Activated naive CD8-positive, alpha-beta T cell treated with anti-CD3 and anti-CD28 coated beads for 36 hours (primary cell): ENCODE measurements at regions not wholly inside any gene's neighbourhood (a gene's known extent, or its start where the extent isn't known, plus 50 kb on each side); places are given as distances from the start of the nearest gene placed in this dataset.
"Not testable (repeated sequence)": the region's sequence is repeated elsewhere in the genome, so short reads cannot be mapped to it uniquely, and the experiment has no call there.

Experiments
- DNase-seq: peaks from one replicate; pipeline ENCODE4 v3.0.0; 2021
- H3K27ac Mint-ChIP-seq: one replicate; pipeline ENCODE4 v1.8.0; 2022; ENCODE audit warnings: mild to moderate bottlenecking, moderate library complexity, mixed read lengths
- H3K27me3 Mint-ChIP-seq: one replicate; pipeline ENCODE4 v1.8.0; 2022; ENCODE audit warnings: mild to moderate bottlenecking, mixed read lengths
- H3K36me3 Mint-ChIP-seq: one replicate; pipeline ENCODE4 v1.8.0; 2021; ENCODE audit warnings: mild to moderate bottlenecking, mixed read lengths
- H3K4me1 Mint-ChIP-seq: one replicate; pipeline ENCODE4 v1.8.0; 2021; ENCODE audit warnings: mixed read lengths
- H3K4me3 Mint-ChIP-seq: one replicate; pipeline ENCODE4 v1.8.0; 2022; ENCODE audit warnings: mild to moderate bottlenecking, moderate library complexity, mixed read lengths
- H3K9me3 Mint-ChIP-seq: one replicate; pipeline ENCODE4 v1.8.0; 2022; ENCODE audit warnings: mixed read lengths

DNA sequence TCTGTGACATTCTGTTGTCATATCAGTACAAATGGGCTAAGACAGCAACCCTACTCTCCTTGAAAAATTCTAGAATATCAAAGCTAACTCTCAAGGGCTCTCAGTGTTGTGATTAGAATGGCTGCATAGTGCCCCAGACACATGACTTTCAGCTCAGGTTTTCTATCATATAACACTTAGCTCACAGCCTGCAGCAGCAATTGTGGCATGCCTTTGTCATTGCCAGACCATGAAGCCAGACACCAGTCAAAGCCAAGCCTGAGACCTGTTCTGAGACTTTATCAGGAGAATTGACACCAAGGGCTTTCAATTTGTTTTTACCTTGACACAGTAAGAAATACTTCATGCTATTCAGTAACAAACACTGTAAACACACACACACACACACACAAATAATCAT lies 159.0 kb upstream of the SNX2 start:
- H3K4me1 Mint-ChIP-seq, result no peaks in the 10 kb centered on the region
- no peak for DNase-seq
- H3K27ac Mint-ChIP-seq, result no peak overlapping the region
- H3K4me3 Mint-ChIP-seq, result no peak overlapping the region
- H3K27me3 Mint-ChIP-seq, result no peaks in the 10 kb centered on the region
- no peaks in the 10 kb centered on the region for H3K36me3 Mint-ChIP-seq
- no peaks in the 10 kb centered on the region for H3K9me3 Mint-ChIP-seq

DNA sequence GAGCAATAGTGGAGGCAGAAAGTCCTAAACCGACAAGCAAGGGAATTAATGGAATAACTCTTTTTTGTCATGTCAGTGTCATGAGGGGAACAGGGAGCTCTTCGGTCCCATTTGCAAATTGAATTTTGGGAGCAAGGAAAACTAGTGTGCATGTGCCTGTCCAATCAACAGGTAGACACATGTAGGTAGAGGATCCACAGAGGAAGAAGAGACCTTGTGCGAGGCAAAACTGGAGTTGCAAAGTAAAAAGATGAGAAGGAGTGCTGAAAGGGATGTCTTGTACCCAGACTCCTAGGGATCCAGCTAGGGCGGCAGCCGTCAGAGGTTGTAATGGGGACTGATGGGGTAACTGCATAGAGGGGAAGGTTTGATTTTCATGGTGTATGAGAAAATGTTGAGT lies 156.8 kb upstream of the SNX2 start:
- not testable (repeated sequence) for H3K9me3 Mint-ChIP-seq, H3K4me3 Mint-ChIP-seq

DNA sequence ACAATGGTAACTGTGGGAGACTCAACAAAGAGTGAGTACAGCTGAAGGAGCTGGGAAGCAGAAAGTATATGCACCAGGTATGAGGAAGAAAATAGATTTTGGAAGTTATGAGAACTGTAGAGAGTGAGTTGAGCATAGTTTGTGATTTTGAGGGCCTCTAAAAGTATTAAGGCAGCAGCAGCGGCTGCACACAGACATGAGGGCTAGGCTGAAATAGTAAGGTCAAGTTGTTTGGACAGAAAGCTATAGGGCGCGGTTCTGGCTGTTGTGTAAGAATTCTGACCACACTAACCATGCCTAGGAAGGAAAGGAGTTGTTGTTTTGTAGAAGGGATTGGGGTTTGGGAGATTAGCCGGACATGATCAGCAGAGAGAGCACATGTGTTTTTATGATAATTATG lies 154.1 kb upstream of the SNX2 start:
- DNase-seq, H3K36me3 Mint-ChIP-seq, H3K9me3 Mint-ChIP-seq, H3K27me3 Mint-ChIP-seq, H3K27ac Mint-ChIP-seq, H3K4me3 Mint-ChIP-seq, H3K4me1 Mint-ChIP-seq: not testable (repeated sequence)

More for the DNA sequence above, 156.8 kb upstream of the SNX2 start:
- H3K27me3 Mint-ChIP-seq, DNase-seq, H3K27ac Mint-ChIP-seq, H3K36me3 Mint-ChIP-seq, H3K4me1 Mint-ChIP-seq: not testable (repeated sequence)

DNA sequence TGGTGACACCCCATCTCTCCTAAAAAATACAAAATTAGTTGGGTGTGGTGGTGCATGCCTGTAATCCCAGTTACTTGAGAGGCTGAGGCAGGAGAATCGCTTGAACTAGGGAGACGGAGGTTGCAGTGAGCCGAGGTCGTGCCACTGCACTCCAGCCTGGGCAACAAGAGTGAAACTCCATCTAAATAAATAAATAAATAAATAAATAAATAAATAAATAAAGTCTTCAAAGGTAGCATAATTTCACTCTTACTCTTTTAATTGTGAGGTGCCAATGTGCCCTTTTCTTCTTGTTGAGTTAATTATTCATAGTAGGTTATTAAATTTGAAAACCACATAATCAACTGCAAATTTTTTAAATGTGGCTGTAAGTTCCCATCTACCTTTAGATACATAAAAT lies 146.2 kb upstream of the SNX2 start:
- not testable (repeated sequence) for DNase-seq, H3K36me3 Mint-ChIP-seq, H3K27me3 Mint-ChIP-seq, H3K9me3 Mint-ChIP-seq, H3K4me3 Mint-ChIP-seq, H3K4me1 Mint-ChIP-seq, H3K27ac Mint-ChIP-seq

DNA sequence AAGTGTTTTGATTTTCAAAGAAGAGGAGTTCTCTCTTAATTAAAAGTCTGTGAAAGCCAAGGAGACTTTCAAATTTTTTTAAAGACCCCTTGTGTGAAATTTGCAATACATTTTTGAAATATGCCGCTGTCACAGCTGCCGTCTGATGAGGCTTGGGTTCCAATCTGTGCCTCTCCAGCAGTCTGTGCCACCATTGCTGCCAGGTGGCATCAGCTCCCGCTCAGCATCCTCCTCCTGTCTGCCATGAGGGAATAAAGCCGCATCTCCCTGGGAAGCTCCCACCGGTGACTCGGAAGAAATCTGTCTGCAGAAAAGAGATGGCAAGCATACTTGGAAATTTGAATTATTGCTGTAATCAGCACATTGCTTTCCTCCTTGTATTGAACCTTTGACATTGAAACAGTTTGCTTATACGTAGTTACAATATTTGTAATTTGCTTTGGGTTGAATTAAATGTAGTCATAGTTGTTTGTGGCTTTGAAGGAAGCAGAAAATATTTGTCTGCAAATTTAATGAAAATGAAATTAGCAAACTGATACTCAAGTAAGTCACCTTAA lies 145.7 kb upstream of the SNX2 start:
- Mint-ChIP-seq H3K4me3 (no peak overlapping the region), H3K27ac (no peak overlapping the region), H3K9me3 (peaks cover 2% of the 10 kb centered on the region), H3K27me3 (no peaks in the 10 kb centered on the region), H3K4me1 (no peaks in the 10 kb centered on the region), H3K36me3 (no peaks in the 10 kb centered on the region)
- no peak for DNase-seq

GRCh38 chr5:122638581-122638980 lies 136.3 kb upstream of the SNX2 start:
- Mint-ChIP-seq H3K4me1 (no peaks in the 10 kb centered on the region), H3K27me3 (peaks cover 16% of the 10 kb centered on the region), H3K9me3 (no peaks in the 10 kb centered on the region), H3K36me3 (no peaks in the 10 kb centered on the region), H3K4me3 (no peak overlapping the region), H3K27ac (no peak overlapping the region)
- no peak for DNase-seq

- no peak overlapping the region for H3K4me3 Mint-ChIP-seq
- H3K9me3 Mint-ChIP-seq, result no peaks in the 10 kb centered on the region
- no peak overlapping the region for H3K27ac Mint-ChIP-seq
- H3K36me3 Mint-ChIP-seq, result no peaks in the 10 kb centered on the region
- no peaks in the 10 kb centered on the region for H3K4me1 Mint-ChIP-seq
- peaks cover 19% of the 10 kb centered on the region for H3K27me3 Mint-ChIP-seq
- no peak for DNase-seq
These were observed 135.8 kb upstream of the SNX2 start for GRCh38 chr5:122639033-122639432.

- H3K9me3 Mint-ChIP-seq, result no peaks in the 10 kb centered on the region
- H3K4me3 Mint-ChIP-seq, result no peak overlapping the region
- no peaks in the 10 kb centered on the region for H3K4me1 Mint-ChIP-seq
- no peak overlapping the region for H3K27ac Mint-ChIP-seq
- no peak for DNase-seq
- no peaks in the 10 kb centered on the region for H3K36me3 Mint-ChIP-seq
- peaks cover 23% of the 10 kb centered on the region for H3K27me3 Mint-ChIP-seq
These were observed 135.0 kb upstream of the SNX2 start for GRCh38 chr5:122639864-122640263.

- no peak overlapping the region for H3K27ac Mint-ChIP-seq
- peaks cover 4% of the 10 kb centered on the region for H3K27me3 Mint-ChIP-seq
- H3K4me1 Mint-ChIP-seq, result no peaks in the 10 kb centered on the region
- H3K4me3 Mint-ChIP-seq, result no peak overlapping the region
- no peaks in the 10 kb centered on the region for H3K9me3 Mint-ChIP-seq
- H3K36me3 Mint-ChIP-seq, result no peaks in the 10 kb centered on the region
- no peak for DNase-seq
These were observed 125.8 kb upstream of the SNX2 start for GRCh38 chr5:122649080-122649479.

GRCh38 chr5:122653087-122654017 lies 121.5 kb upstream of the SNX2 start:
- Mint-ChIP-seq H3K9me3 (no peaks in the 10 kb centered on the region), H3K36me3 (no peaks in the 10 kb centered on the region), H3K4me3 (no peak overlapping the region), H3K27me3 (peaks cover 4% of the 10 kb centered on the region), H3K27ac (no peak overlapping the region), H3K4me1 (no peaks in the 10 kb centered on the region)
- no peak for DNase-seq

DNA sequence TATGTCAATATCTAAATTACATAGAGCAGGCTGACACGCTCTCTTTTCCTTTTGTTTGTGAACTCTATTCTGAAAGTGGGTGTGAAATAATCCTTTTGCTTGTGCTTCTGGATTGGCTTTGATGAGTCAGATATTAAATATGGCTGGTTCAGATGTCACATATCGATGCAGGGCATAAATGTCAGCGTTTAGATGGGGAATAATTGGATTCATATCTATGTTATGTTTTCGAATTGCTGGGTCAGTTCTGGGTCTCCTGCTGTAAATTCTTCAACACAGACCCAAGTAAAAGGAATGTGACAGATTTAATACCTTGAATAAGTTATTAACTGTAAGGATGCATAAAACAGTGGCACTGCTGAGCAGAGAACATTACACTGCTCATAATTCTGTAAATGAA lies 118.7 kb upstream of the SNX2 start:
- peaks cover 4% of the 10 kb centered on the region for H3K27me3 Mint-ChIP-seq
- H3K4me1 Mint-ChIP-seq, result no peaks in the 10 kb centered on the region
- H3K9me3 Mint-ChIP-seq, result no peaks in the 10 kb centered on the region
- H3K27ac Mint-ChIP-seq, result no peak overlapping the region
- no peaks in the 10 kb centered on the region for H3K36me3 Mint-ChIP-seq
- H3K4me3 Mint-ChIP-seq, result no peak overlapping the region
- no peak for DNase-seq

GRCh38 chr5:122656577-122656976 lies 118.3 kb upstream of the SNX2 start:
- Mint-ChIP-seq H3K9me3 (no peaks in the 10 kb centered on the region), H3K27me3 (peaks cover 4% of the 10 kb centered on the region), H3K4me3 (no peak overlapping the region), H3K36me3 (no peaks in the 10 kb centered on the region), H3K4me1 (no peaks in the 10 kb centered on the region), H3K27ac (no peak overlapping the region)
- DNase-seq, result no peak

- H3K27ac Mint-ChIP-seq, result no peak overlapping the region
- H3K36me3 Mint-ChIP-seq, result no peaks in the 10 kb centered on the region
These were observed 113.2 kb upstream of the SNX2 start for GRCh38 chr5:122661496-122662180.

DNA sequence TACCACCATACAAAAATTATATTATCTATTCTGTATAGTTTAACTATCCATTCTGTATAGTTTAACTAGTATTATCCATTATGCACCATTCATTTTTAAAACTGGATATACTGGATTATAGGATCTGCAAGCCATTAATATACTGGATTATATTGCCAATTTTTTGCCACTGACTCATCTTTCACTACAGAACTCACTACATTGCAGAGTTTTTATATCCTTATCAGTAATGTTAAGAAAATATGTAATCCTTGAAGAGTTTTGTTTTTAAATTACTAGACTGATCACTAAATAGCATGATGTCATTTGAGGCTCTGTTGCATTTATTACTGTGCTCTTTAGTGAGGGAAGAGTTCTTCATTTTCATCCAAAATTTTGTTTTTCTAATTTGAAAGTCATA lies 109.8 kb upstream of the SNX2 start:
- Mint-ChIP-seq H3K36me3 (no peaks in the 10 kb centered on the region), H3K27ac (no peak overlapping the region), H3K9me3 (peaks cover 4% of the 10 kb centered on the region), H3K4me1 (no peaks in the 10 kb centered on the region), H3K27me3 (peaks cover 15% of the 10 kb centered on the region), H3K4me3 (no peak overlapping the region)
- DNase-seq, result no peak

More at GRCh38 chr5:122661496-122662180, 113.2 kb upstream of the SNX2 start:
- Mint-ChIP-seq H3K9me3 (no peaks in the 10 kb centered on the region), H3K4me3 (no peak overlapping the region), H3K27me3 (peaks cover 14% of the 10 kb centered on the region), H3K4me1 (no peaks in the 10 kb centered on the region)
- no peak for DNase-seq

GRCh38 chr5:122668552-122668951 lies 106.3 kb upstream of the SNX2 start:
- Mint-ChIP-seq H3K9me3 (peaks cover 7% of the 10 kb centered on the region), H3K27me3 (peaks cover 26% of the 10 kb centered on the region), H3K27ac (no peak overlapping the region), H3K36me3 (no peaks in the 10 kb centered on the region), H3K4me1 (no peaks in the 10 kb centered on the region), H3K4me3 (no peak overlapping the region)
- DNase-seq, result no peak
